DLD1 (cell line): ENCODE measurements at regions not wholly inside any gene's neighbourhood (a gene's known extent, or its start where the extent isn't known, plus 50 kb on each side); places are given as distances from the start of the nearest gene placed in this dataset.

ENCODE experiments used
- in situ Hi-C: cut with HindIII; loops from 2 replicates; pipeline ENCODE4 v1.10.0; 2017; ENCODE audit warnings: low sequenced_read_pairs

- in situ Hi-C loops = no loop called here
These were observed 207.7 kb upstream of the CAMK1G start for GRCh38 chr1:209375671-209376365.

- in situ Hi-C loops = no loop called here
These were observed 206.7 kb upstream of the CAMK1G start for GRCh38 chr1:209376774-209377173.

- in situ Hi-C loops = no loop called here
These were observed 205.5 kb upstream of the CAMK1G start for GRCh38 chr1:209377995-209378394.

GRCh38 chr1:209379280-209379679 is 204.2 kb upstream of the CAMK1G start:
- in situ Hi-C loops = no loop called here

GRCh38 chr1:209380420-209380819 is 203.1 kb upstream of the CAMK1G start:
- in situ Hi-C loops = no loop called here

- in situ Hi-C loops = no loop called here
These were observed 201.0 kb upstream of the CAMK1G start for GRCh38 chr1:209382231-209383100.

GRCh38 chr1:209383422-209383821 is 200.1 kb upstream of the CAMK1G start:
- in situ Hi-C loops = no loop called here

GRCh38 chr1:209383907-209384709 is 199.4 kb upstream of the CAMK1G start:
- in situ Hi-C loops = no loop called here

GRCh38 chr1:209384710-209385550 is 198.6 kb upstream of the CAMK1G start:
- in situ Hi-C loops = no loop called here

GRCh38 chr1:209386156-209386555 is 197.4 kb upstream of the CAMK1G start:
- in situ Hi-C loops = no loop called here

GRCh38 chr1:209387271-209387968 is 196.1 kb upstream of the CAMK1G start:
- in situ Hi-C loops = no loop called here

- in situ Hi-C loops = no loop called here
These were observed 195.6 kb upstream of the CAMK1G start for GRCh38 chr1:209387969-209388329.

- in situ Hi-C loops = no loop called here
These were observed 195.2 kb upstream of the CAMK1G start for GRCh38 chr1:209388358-209388757.

- in situ Hi-C loops = no loop called here
These were observed 194.3 kb upstream of the CAMK1G start for GRCh38 chr1:209389258-209389657.

GRCh38 chr1:209389975-209390374 is 193.5 kb upstream of the CAMK1G start:
- in situ Hi-C loops = no loop called here

GRCh38 chr1:209390764-209391163 is 192.8 kb upstream of the CAMK1G start:
- in situ Hi-C loops = no loop called here

- in situ Hi-C loops = no loop called here
These were observed 191.7 kb upstream of the CAMK1G start for GRCh38 chr1:209391792-209392191.

- in situ Hi-C loops = no loop called here
These were observed 188.3 kb upstream of the CAMK1G start for GRCh38 chr1:209395169-209395568.

- in situ Hi-C loops = no loop called here
These were observed 186.1 kb upstream of the CAMK1G start for GRCh38 chr1:209397371-209397770.

- in situ Hi-C loops = no loop called here
These were observed 185.6 kb upstream of the CAMK1G start for GRCh38 chr1:209397910-209398309.
